AG10803 (cell line): ENCODE measurements at regions not wholly inside any gene's neighbourhood (a gene's known extent, or its start where the extent isn't known, plus 50 kb on each side); places are given as distances from the start of the nearest gene placed in this dataset.

ENCODE experiments used
- DNase-seq: peaks from one replicate; pipeline ENCODE4 v3.0.0; 2010; ENCODE audit warnings: low read depth
- H3K4me3 ChIP-seq: 2 replicates; pipeline ENCODE4 v1.5.1; 2011; ENCODE audit warnings: mild to moderate bottlenecking, low read length, control low read depth
- TF ChIP-seq, protein P1 (sequence below): conservative IDR thresholded peaks from 2 replicates; pipeline ENCODE4 v1.5.1; 2011; ENCODE audit warnings: mild to moderate bottlenecking, low read length, control low read depth, inconsistent platforms

DNA sequence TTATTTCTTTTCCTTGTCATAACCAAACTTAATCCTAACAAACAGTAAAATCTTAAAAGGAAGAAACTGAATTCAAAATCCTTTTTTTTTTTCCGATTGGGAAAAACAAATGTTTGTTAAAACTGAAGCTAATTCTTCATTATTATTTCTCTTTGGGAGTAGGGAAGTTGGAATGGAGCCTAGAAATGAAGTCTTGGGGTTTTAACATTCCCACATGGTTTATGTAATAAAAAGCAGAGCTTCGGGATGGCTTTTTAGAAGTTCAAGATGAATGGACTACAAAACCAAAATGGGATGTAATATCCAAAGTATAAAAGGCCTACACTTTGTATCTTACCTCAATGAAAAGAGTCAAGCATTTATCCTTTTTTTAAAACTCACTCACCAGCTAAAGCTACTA is 189.0 kb upstream of the TMC3 start:
- no peak for DNase-seq
- TF ChIP-seq, protein P1, sequence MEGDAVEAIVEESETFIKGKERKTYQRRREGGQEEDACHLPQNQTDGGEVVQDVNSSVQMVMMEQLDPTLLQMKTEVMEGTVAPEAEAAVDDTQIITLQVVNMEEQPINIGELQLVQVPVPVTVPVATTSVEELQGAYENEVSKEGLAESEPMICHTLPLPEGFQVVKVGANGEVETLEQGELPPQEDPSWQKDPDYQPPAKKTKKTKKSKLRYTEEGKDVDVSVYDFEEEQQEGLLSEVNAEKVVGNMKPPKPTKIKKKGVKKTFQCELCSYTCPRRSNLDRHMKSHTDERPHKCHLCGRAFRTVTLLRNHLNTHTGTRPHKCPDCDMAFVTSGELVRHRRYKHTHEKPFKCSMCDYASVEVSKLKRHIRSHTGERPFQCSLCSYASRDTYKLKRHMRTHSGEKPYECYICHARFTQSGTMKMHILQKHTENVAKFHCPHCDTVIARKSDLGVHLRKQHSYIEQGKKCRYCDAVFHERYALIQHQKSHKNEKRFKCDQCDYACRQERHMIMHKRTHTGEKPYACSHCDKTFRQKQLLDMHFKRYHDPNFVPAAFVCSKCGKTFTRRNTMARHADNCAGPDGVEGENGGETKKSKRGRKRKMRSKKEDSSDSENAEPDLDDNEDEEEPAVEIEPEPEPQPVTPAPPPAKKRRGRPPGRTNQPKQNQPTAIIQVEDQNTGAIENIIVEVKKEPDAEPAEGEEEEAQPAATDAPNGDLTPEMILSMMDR, result no peak
- no peak overlapping the region for H3K4me3 ChIP-seq

DNA sequence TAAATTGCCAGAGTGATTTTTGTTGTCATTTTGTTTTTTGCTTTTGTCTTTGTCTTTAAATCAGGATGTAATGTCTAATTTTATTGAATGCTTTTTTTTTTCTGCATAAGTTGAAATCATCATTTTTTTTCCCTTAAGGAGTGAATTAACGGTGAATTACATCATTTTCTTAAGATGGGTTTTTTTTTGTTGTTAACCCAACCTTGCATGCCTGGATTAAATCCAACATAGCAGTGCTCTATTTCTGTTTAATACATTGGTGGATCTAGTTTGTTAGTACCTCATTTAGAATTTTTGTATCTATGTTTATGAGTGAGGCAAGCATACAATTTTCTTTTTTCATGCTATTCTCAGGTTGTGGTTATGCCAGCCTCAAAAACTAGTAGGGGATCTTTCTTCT is 186.4 kb upstream of the TMC3 start:
- TF ChIP-seq, protein P1, result no peak
- H3K4me3 ChIP-seq, result no peak overlapping the region
- DNase-seq, result no peak

DNA sequence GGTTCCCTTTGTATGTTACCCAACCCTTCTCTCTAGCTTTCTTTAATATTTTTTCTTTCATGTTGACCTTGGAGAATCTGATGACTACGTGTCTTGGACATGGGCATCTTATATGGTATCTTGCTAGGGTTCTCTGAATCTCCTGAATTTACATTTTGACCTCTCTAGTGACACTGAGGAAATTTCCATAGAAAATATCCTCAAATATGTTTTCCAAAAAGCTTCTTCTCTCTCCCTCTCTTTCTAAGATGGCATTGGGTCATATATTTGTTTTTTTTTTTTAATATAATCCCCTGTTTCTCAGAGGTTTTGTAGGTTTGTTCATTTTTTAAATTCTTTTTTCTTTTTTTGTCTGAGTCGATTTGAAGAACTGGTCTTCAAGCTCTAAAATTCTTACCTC is 184.0 kb upstream of the TMC3 start:
- TF ChIP-seq, protein P1, result no peak
- DNase-seq, result no peak
- H3K4me3 ChIP-seq, result no peak overlapping the region

DNA sequence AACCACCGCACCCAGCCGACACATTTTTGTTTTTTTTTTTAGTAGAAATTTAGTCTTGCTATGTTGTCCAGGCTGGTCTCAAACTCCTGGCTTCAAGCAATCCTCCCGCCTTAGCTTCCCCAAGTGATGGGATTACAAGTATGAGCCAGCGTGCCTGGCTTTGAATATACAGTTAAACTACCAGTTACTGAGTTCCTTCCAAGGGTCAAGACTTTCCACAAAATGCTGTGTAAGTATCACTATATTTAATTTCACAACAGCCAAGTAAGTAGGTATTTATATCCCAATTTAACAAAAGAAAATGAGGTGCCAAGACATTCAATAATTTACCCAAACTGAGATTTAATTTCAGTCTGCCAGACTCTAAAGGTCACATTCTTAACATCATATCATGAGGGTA is 181.3 kb upstream of the TMC3 start:
- no peak for DNase-seq
- TF ChIP-seq, protein P1, result no peak
- no peak overlapping the region for H3K4me3 ChIP-seq

DNA sequence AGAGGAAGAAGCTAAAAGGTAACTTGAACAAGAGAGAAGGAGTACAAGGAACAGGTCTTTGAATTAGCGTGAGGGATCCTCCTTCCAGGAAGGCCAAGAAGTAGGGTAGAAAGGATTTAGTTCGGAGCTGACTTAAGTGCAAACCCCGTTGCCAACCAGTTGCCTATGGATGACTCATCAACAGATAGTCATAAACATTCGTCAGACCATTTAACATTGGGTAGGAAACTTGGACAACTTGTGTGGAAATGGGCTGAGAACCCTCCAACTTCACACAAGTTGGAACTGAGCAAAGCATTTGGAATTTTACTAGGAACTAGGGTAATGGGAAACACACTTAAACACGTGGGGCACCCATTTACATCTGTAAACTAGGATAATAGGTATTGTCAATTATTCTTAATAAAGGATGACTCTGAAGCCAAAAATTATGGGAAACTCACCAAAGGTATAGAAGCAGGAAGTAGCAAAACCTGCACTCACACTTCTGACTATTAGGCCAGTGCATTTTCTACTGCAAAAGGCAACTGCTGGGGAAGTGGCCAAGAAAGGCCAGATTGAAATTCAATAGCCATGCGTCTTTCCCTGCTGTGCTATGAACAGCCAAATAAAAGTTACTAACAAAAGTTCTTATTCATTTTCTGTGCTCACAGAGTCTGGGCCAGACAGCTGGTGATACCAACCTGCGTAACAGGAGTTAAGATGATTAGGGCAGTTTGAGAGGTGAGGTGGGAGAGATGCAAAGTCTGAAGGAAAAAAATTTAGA is 174.5 kb upstream of the TMC3 start:
- TF ChIP-seq, protein P1, result no peak
- peak; percentile 4 for DNase-seq
- H3K4me3 ChIP-seq, result no peak overlapping the region

DNA sequence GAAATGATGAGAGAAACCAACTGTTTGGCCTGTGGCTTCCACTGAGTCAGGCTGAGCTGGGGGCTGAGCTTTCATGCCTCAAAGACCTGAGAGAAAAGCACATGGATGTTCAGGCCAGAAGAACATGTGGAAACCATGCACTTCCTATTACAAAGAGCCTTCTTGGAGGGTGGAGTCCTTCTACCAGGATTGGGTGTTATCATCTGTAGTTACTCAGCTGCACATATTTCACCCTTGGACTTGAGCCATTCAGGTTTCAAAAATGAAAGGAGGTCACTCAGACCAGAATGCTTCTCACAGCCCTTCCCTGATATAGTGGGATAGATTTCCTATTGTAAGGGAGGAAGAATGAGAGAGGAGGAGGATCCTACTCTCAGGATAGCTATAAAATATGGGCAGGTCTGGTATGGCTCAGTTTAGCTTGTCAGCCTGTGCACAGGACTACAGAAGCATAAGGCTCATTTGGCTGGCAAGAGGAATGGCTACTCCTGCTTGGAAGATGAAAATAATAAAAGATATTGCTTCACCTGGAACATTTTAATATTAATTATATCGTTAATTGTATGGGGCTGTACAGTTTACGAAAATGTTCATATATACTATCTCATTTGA is 173.6 kb upstream of the TMC3 start:
- no peak for DNase-seq
- H3K4me3 ChIP-seq, result no peak overlapping the region
- TF ChIP-seq, protein P1, result no peak

DNA sequence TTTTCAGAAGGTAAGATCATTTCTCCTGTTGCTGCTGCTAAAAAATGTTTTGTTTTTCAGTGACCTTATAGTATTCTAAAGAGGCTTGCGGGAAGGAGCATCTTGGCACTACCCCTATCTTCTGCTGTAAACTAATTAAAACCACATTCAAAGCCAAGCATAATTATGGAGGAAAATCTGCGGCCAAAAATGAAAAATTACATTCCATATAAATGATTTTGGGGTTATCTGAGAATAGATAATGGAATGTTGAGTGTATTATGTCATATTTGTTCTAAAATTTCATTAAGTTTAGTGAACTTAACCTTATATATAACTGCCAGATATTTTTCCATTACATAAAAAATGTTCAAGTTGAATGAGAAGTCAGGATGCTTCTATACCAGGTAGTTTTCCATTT is 170.4 kb upstream of the TMC3 start:
- TF ChIP-seq, protein P1, result no peak
- DNase-seq, result no peak
- H3K4me3 ChIP-seq, result no peak overlapping the region
